GM12878 (cell line): ENCODE measurements at regions not wholly inside any gene's neighbourhood (a gene's known extent, or its start where the extent isn't known, plus 50 kb on each side); places are given as distances from the start of the nearest gene placed in this dataset.

ENCODE experiments used
- ATAC-seq: fragments of 200-7000 bp; cut with Tn5 transposase; 3 replicates; pipeline ENCODE4 v1.9.1; 2020; ENCODE audit warnings: mild to moderate bottlenecking, moderate library complexity
- BruUV-seq: library from RNA; stranded (reverse); fragments of 400-500 nt; replicated peaks from 2 replicates; lab custom pipeline; 2021; lab: Mats Ljungman, UMichigan
- CTCF ChIA-PET: fragments of 300-600 bp; sonication (Branson Sonifier 250); formaldehyde crosslinking; extraction: SDS; loops from one replicate; lab custom pipeline; 2021; ENCODE audit warnings: inconsistent platforms; lab: Yijun Ruan, JAX
- POLR2A ChIA-PET: fragments of 350-600 bp; formaldehyde crosslinking; extraction: SDS; loops from one replicate; lab custom pipeline; 2021; ENCODE audit warnings: inconsistent platforms; lab: Charles Lee
- RAD21 ChIA-PET: fragments of 300-600 bp; sonication (Branson Sonifier 250); formaldehyde crosslinking; loops from one replicate; lab custom pipeline; 2023; ENCODE audit warnings: antibody characterized with exemption; ENCODE audit not compliant: unreplicated experiment; lab: Charles Lee
- SMC1A ChIA-PET: fragments of 300-600 bp; sonication (Branson Sonifier 250); formaldehyde crosslinking; loops from one replicate; lab custom pipeline; 2023; ENCODE audit not compliant: unreplicated experiment, uncharacterized antibody; lab: Charles Lee
- DNase-seq: peaks from one replicate; pipeline ENCODE4 v3.0.0-alpha.2; 2011; ENCODE audit warnings: low read depth, low spot score
- FAIRE-seq: peaks from 3 replicates; lab custom pipeline; 2011; peaks lifted over from hg19 to GRCh38; lab: Jason Lieb, UNC
- H2AFZ ChIP-seq: 2 replicates; pipeline ENCODE4 v1.6.0; 2011; ENCODE audit warnings: low read depth, low read length, control low read depth; ENCODE audit not compliant: control insufficient read depth
- H3K27ac ChIP-seq: 2 replicates; pipeline ENCODE4 v1.5.1; 2011; ENCODE audit warnings: control low read depth; ENCODE audit not compliant: control insufficient read depth, insufficient read depth
- H3K27me3 ChIP-seq, 2 experiments: replicated peaks in 1 of 2; 2 replicates each; pipeline versions ENCODE4 v1.6.0 to v1.6.1; 2011; ENCODE audit warnings: low read length in 1 of 2; ENCODE audit not compliant: control insufficient read depth in 2 of 2, insufficient read depth in 2 of 2
- H3K36me3 ChIP-seq, 2 experiments: 2 replicates each; pipeline ENCODE4 v1.5.1; 2011; ENCODE audit warnings: low read length in 1 of 2; ENCODE audit not compliant: control insufficient read depth in 2 of 2, insufficient read depth in 2 of 2
- H3K4me1 ChIP-seq: 2 replicates; pipeline ENCODE4 v1.6.1; 2011; ENCODE audit warnings: mild to moderate bottlenecking, low read length, moderate library complexity, mixed read lengths; ENCODE audit not compliant: control insufficient read depth, insufficient read depth
- H3K4me2 ChIP-seq: 2 replicates; pipeline ENCODE4 v1.6.0; 2011; ENCODE audit warnings: control low read depth; ENCODE audit not compliant: control insufficient read depth, insufficient read depth
- H3K4me3 ChIP-seq: fragments of 200-600 bp; sonication (generic); 2 replicates; pipeline ENCODE4 v1.5.1; 2016
- H3K79me2 ChIP-seq: 2 replicates; pipeline ENCODE4 v1.6.0; 2011; ENCODE audit warnings: low read length; ENCODE audit not compliant: control insufficient read depth, insufficient read depth
- H3K9ac ChIP-seq: 2 replicates; pipeline ENCODE4 v1.8.0; 2011; ENCODE audit warnings: low read length, control low read depth, mixed read lengths; ENCODE audit not compliant: control insufficient read depth, insufficient read depth
- H3K9me3 ChIP-seq: replicated peaks from 3 replicates; pipeline ENCODE4 v1.5.1; 2011; ENCODE audit warnings: mild to moderate bottlenecking, low read length; ENCODE audit not compliant: control insufficient read depth, insufficient read depth
- H4K20me1 ChIP-seq: 2 replicates; pipeline ENCODE4 v1.6.0; 2011; ENCODE audit not compliant: control insufficient read depth, insufficient read depth
- BCL11A ChIP-seq: IDR thresholded peaks from 2 replicates; pipeline ENCODE4 v1.6.1; 2011; ENCODE audit warnings: low read depth, low read length
- EP300 ChIP-seq, 2 experiments: fragments of 150-350 bp in 1 of 2; IDR thresholded peaks; 2 replicates each; pipeline ENCODE4 v1.6.1; 2011 to 2012; ENCODE audit warnings: low read depth in 2 of 2, low read length in 2 of 2, borderline replicate concordance in 1 of 2, improper control_type of control experiment in 1 of 2, inconsistent platforms in 1 of 2; ENCODE audit not compliant: control insufficient read depth in 1 of 2
- HDGF ChIP-seq: fragments of 450-650 bp; IDR thresholded peaks from 2 replicates; pipeline ENCODE4 v1.6.1; 2016; ENCODE audit warnings: antibody characterized with exemption
- MTA2 ChIP-seq: fragments of 450-650 bp; IDR thresholded peaks from 2 replicates; pipeline ENCODE4 v1.6.1; 2016; ENCODE audit warnings: low read depth, mild to moderate bottlenecking, moderate library complexity
- NKRF ChIP-seq: fragments of 450-650 bp; conservative IDR thresholded peaks from 2 replicates; pipeline ENCODE4 v1.6.1; 2017; ENCODE audit warnings: mild to moderate bottlenecking, moderate library complexity
- NR2F1 ChIP-seq: fragments of 450-650 bp; conservative IDR thresholded peaks from 2 replicates; pipeline ENCODE4 v1.6.1; 2017; ENCODE audit warnings: mild to moderate bottlenecking
- PAX5 ChIP-seq: IDR thresholded peaks from 2 replicates; pipeline ENCODE4 v1.6.1; 2011; ENCODE audit warnings: low read depth, low read length, borderline replicate concordance
- POU2F2 ChIP-seq: IDR thresholded peaks from 3 replicates; pipeline ENCODE4 v1.6.1; 2011; ENCODE audit warnings: low read depth, mild to moderate bottlenecking, low read length, borderline replicate concordance
- RAD21 ChIP-seq: IDR thresholded peaks from 2 replicates; pipeline ENCODE4 v1.6.1; 2011; ENCODE audit warnings: mild to moderate bottlenecking, low read depth, low read length, moderate library complexity; ENCODE audit not compliant: insufficient read depth
- RBBP5 ChIP-seq: fragments of 200-600 bp; sonication (generic); conservative IDR thresholded peaks from 2 replicates; pipeline ENCODE4 v1.6.1; 2016
- RFX5 ChIP-seq: IDR thresholded peaks from 2 replicates; pipeline ENCODE4 v1.6.1; 2011; ENCODE audit warnings: low read depth, low read length, improper control_type of control experiment
- SMAD1 ChIP-seq: fragments of 450-650 bp; IDR thresholded peaks from 2 replicates; pipeline ENCODE4 v1.6.1; 2018; ENCODE audit warnings: mild to moderate bottlenecking, low read depth; ENCODE audit not compliant: partially characterized antibody
- SUPT20H ChIP-seq: IDR thresholded peaks from 2 replicates; pipeline ENCODE4 v1.6.1; 2011; ENCODE audit warnings: low read depth, mild to moderate bottlenecking, low read length, moderate library complexity, borderline replicate concordance; ENCODE audit not compliant: control insufficient read depth
- TARDBP ChIP-seq: IDR thresholded peaks from 2 replicates; pipeline ENCODE4 v1.6.1; 2016; ENCODE audit warnings: borderline replicate concordance
- ZBTB11 ChIP-seq: fragments of 450-650 bp; formaldehyde crosslinking; IDR thresholded peaks from 2 replicates; pipeline ENCODE4 v1.5.0; 2022; ENCODE audit warnings: mild to moderate bottlenecking, missing genetic modification characterization
- WGBS: methylation state at CpG from one replicate; pipeline ENCODE4 v1.1.6; 2016; ENCODE audit warnings: low lambda C conversion rate; ENCODE audit not compliant: insufficient replicate concordance, insufficient coverage; ENCODE audit errors: missing lambda C conversion rate; 5-methylcytosine and 5-hydroxymethylcytosine counted together
- in situ Hi-C: fragments of 300-500 bp; cut with MboI; formaldehyde crosslinking; loops from 9 replicates; pipeline ENCODE4 v1.14.3; 2018; ENCODE audit warnings: mixed read lengths
- intact Hi-C: fragments of 100-400 bp; cut with micrococcal nuclease; formaldehyde crosslinking; loops from one replicate; pipeline ENCODE4 v1.14.2; 2022; ENCODE audit not compliant: unreplicated experiment

- TF ChIP-seq EP300 (IDR thresholded peaks at IDR 0.05; ENCODE audit: borderline replicate concordance in 1 of 2, control insufficient read depth in 1 of 2, low read depth in 2 of 2, low read length in 2 of 2) (no peak), RAD21 (no peak), RBBP5 (no peak), TARDBP (no peak), SUPT20H (no peak)
These were observed 76.1 kb upstream of the PCDH8 start (continued) for GRCh38 chr13:52924289-52925148.

GRCh38 chr13:52922961-52923360, 74.5 kb upstream of the PCDH8 start:
- Histone ChIP-seq H3K4me3 (no peak overlapping the region), H3K4me2 (no peak overlapping the region), H3K9me3 (no peaks in the 10 kb centered on the region), H3K79me2 (no peaks in the 10 kb centered on the region), H3K9ac (no peak overlapping the region), H3K27me3 (no peaks in the 10 kb centered on the region; a peak in 1 of 4 replicates), H3K36me3 (no peaks in the 10 kb centered on the region), H4K20me1 (no peaks in the 10 kb centered on the region), H3K27ac (no peak overlapping the region), H3K4me1 (peaks cover 11% of the 10 kb centered on the region), H2AFZ (no peak overlapping the region)
- no TSS peak for BruUV-seq
- ChIA-PET SMC1A (no interaction called here), CTCF (interaction anchor here (1.2 kb wide), 1 partner anchor 229 kb away, joined by 3 read pairs; no protein-coding TSS in a partner anchor), POLR2A (no interaction called here), RAD21 (no interaction called here)
- ATAC-seq (no peak), DNase-seq (no peak), FAIRE-seq (no peak)
- intact Hi-C loops (no loop called here), in situ Hi-C loops (no loop called here)
- WGBS: 100% methylated on average over 1 of the region's 1 CpG
- no peak for TF ChIP-seq BCL11A
- no peak for TF ChIP-seq POU2F2
- no peak for TF ChIP-seq RFX5
- no peak for TF ChIP-seq NKRF
- TF ChIP-seq NR2F1: no peak
- no peak for TF ChIP-seq HDGF
- TF ChIP-seq ZBTB11 (CRISPR knock-in tag): no peak
- no peak for TF ChIP-seq PAX5
- no peak for TF ChIP-seq SMAD1
- TF ChIP-seq MTA2: no peak
